ENCODE measurements at regions not wholly inside any gene's neighbourhood (a gene's known extent, or its start where the extent isn't known, plus 50 kb on each side); places are given as distances from the start of the nearest gene placed in this dataset.

DNA sequence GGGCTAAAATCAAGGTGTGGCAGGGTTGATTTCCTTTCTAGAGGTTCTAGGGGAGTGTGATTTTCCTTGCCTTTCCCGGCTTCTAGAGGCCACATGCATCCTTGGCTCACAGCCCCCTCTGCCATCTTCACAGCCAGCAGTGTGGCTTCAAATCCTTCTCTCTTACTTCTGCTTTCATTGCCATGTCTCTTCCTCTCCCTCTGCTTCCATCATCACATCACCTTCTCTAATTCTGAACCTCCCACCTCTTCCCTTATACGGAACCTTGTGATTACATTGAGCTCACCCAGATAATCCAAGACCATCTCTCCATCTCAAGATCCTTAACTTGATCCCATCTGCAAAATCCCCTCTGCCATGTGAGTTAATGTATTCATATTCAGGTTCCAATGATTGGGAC lies 56.2 kb upstream of the RMDN2 start:
- no peak for DNase-seq

DNA sequence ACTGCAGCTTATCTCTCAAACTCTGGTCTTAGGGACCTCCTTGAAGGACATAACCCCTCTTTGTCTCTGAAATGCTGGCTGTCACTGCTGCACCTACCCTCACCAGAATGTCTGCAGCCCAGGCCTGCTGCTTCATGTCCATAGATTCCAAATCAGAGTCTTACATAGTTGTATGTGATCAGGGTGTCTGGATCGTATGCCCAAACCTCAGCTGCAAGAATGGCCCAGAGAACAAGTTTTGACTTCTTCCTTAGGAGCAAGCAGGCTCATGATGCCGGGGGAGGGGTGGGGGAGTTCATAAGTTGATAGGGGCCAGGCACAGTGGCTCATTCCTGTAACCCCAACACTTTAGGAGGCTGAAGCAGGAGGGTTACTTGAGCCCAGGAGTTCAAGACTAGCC lies 55.8 kb upstream of the RMDN2 start:
- DNase-seq = no peak

DNA sequence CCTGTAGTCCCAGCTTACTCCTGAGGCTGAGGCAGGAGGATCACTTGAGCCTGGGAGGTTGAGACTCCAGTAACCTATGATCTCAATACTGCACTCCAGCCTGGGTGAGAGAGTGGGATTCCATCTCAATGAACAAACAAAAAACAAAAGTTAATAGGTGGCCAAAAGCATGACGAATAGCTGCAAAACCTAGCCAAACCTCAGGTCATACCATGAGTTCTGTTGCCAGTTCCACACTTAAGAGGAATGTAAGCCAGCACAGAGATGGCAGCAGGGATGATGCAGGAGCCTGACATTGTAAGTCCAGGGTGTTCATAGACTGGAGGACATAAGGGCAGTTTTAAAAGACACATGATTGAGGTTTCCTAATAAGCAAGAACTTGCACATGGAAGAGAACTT lies 55.3 kb upstream of the RMDN2 start:
- DNase-seq = no peak

DNA sequence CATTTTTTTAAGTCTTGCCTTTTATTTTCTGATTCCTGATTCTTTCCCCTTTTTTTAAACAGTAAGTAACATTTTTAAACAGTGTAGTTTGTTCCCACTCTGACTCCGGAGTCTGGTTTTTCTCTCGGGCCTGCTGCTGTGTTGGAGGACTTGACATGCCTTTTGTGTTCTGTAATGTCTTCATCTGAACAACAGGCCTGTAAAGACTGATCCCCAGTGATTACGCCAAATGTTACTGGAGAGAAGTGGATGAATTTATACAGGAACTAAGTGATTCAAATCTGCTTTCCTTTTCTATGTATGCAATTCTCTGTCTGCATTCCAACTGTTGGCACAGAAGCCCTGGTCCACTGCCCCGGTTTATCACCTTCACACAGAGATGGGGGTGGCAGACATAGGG lies 54.3 kb upstream of the RMDN2 start:
- DNase-seq = peak; percentile 37

DNA sequence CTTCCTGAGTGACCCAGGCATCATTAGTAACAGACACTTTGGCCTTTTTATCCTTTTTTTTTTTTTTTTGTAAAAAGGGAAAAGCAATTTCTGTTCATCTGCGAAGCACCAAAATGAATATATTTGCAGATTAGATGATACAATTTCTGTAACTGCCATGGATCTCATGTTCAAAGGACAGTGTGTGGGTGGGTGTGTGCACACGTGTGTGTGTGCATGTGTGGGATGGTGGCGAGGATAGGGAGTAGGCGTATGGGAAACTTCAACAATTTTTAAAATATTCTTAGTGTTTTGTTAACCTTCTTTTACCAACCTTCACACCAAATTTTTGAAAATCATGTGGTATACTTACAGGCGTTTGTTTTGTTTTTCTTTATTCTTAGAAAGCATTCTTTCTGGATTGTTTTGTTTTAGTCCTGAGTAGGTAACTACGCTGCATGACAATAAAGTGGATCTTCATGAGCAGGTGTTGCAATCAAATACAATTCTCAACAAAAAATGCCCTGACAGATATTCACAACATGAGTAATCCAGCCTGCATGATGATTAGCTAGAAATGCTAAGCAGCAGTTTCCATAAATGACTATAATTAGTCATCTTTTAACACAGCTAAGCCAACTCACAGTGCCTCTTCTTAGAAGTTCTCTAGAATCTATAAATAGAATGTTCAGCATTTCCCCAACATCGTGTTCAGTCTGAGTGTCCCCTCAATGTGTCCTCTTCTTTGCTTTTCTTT lies 53.5 kb upstream of the RMDN2 start:
- DNase-seq = no peak

DNA sequence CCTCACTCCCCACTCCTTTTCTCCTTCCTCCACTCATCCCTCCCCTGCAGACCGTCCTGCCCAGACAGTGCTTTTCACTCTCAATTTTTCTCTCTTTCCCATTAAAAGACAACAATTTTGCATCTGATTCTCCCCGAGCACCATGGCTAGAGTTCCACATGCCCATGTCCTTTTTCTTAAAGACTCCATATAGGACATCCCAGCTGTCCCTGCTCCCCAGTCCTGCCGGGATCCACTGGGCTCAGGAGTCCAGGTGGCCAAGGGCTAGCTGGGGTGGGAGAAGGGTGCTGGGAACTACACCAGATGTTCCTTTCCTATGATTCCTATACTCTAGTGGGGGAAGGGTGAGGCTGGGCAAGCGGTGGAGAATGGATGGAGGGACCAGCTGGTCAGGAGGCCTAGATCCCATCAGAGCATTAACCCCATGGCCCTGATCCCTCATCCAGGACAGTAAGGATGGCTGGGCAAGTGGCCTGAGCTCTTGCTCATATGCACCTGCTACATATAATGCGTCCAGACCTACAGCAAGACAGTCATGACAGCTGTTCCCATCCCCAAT lies 52.8 kb upstream of the RMDN2 start:
- DNase-seq = no peak

DNA sequence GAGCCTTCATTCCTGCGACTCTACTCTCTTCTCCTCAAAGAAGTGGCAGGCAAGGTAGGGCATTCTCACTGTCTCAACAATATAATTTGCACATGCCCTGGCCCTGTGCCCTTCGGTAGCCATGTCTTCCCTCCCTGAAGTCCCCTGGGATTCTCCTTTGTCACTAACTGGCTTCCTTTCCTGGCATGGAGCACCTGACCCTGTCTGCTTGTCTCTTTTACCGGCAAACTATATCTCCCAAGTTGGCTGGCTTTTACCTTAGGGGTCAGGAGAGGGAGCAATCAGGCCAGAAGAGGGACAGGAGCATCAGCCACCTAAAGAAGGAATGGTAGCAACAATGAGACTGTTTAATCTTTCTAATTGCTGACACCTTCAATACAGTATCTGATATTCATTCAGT lies 51.9 kb upstream of the RMDN2 start:
- DNase-seq = no peak

DNA sequence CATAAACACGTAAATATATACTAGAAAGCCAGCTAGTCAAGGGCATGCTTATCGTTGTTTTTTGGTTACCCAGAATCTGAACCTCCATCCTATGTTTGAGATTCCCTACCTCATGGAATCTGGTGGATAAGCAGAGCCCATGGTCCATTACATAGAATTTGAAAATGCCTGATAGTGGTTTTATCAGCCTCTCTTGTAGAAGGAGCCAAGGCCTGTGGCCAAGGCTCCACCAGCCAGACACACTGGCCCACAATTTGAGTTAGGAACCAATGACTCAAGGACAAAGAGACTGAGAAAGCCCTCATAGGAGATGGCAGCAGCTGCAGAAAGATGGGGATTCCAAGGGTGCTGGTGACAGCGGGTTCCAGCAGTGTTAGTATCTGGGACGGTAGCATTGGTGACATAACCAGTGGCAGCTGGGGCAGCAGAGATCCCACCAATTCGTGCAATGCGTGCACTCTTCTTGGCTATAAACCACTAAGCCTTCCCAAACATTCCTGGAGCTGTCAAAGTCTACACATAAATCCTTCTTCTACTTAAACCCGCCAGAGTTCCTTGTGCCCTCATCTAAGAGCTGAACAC lies 51.2 kb upstream of the RMDN2 start:
- no peak for DNase-seq

DNA sequence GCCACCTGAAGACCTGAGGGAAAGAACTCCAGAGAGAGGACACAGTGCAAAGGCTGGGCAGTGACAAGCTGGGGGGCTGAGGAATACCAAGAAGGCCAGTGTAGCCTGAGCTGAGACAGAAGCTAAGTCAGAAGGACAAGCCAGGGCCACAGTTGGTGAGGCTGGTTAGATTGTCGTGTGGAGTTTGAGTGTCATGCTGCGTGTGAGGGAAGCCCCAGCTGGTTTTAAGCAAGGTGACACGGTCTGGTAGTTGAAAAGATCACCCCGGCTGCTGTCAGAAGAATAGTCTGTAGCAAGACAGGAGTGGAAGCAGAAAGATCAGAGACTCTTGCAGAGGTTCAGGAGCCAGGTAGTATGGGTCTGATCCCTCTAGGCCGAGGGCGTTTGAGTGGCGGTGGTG lies 50.6 kb upstream of the RMDN2 start:
- DNase-seq = no peak

Data from hindlimb muscle (tissue), 1 donor.